ENCODE measurements at regions not wholly inside any gene's neighbourhood (a gene's known extent, or its start where the extent isn't known, plus 50 kb on each side); places are given as distances from the start of the nearest gene placed in this dataset.

- no peaks in the 10 kb centered on the region for H3K9me3 Mint-ChIP-seq
- H3K27me3 Mint-ChIP-seq (ENCODE audit: insufficient read depth): peaks cover 4% of the 10 kb centered on the region
- Histone ChIP-seq H3K9me3 (ENCODE audit: control insufficient read depth, low read length) (no peaks in the 10 kb centered on the region), H3K27me3 (ENCODE audit: control insufficient read depth, insufficient read depth, low read length, poor library complexity, severe bottlenecking) (no peaks in the 10 kb centered on the region), H3K9ac (ENCODE audit: extremely low read depth, low read length, poor library complexity, severe bottlenecking) (no peak overlapping the region), H3K4me1 (ENCODE audit: control insufficient read depth, insufficient read depth, low read length) (peaks cover 7% of the 10 kb centered on the region), H3K36me3 (ENCODE audit: control insufficient read depth, insufficient read depth, low read length) (no peaks in the 10 kb centered on the region), H3K4me3 (ENCODE audit: low read length) (no peak overlapping the region), H3K27ac (ENCODE audit: low read depth, low read length) (no peak overlapping the region)
- no peaks in the 10 kb centered on the region for H3K36me3 Mint-ChIP-seq (ENCODE audit: low read depth)
- no peak for TF ChIP-seq CTCF (conservative IDR thresholded peaks at IDR 0.05)
- H3K4me3 Mint-ChIP-seq: no peak overlapping the region
- no peak overlapping the region for H3K27ac Mint-ChIP-seq
- WGBS, 2 experiments (ENCODE audit: insufficient coverage in 1 of 2, insufficient read length in 1 of 2): 87 to 92% methylated on average over 5 of the region's 5 CpGs
- peaks cover 14% of the 10 kb centered on the region for H3K4me1 Mint-ChIP-seq
- no peak for DNase-seq
Observed at GRCh38 chr3:43963208-43963607, 272.5 kb downstream of the ABHD5 start.

GRCh38 chr3:43964640-43965039, 273.9 kb downstream of the ABHD5 start:
- no peak for TF ChIP-seq CTCF (conservative IDR thresholded peaks at IDR 0.05)
- no peaks in the 10 kb centered on the region for H3K9me3 ChIP-seq (ENCODE audit: control insufficient read depth, low read length)
- no peak overlapping the region for H3K27ac Mint-ChIP-seq
- WGBS, 2 experiments (ENCODE audit: insufficient coverage in 1 of 2, insufficient read length in 1 of 2): 88 to 89% methylated on average over 1 of the region's 1 CpG
- H3K4me1 Mint-ChIP-seq: peaks cover 14% of the 10 kb centered on the region
- no peaks in the 10 kb centered on the region for H3K27me3 ChIP-seq (ENCODE audit: control insufficient read depth, insufficient read depth, low read length, poor library complexity, severe bottlenecking)
- no peak overlapping the region for H3K4me3 ChIP-seq (ENCODE audit: low read length)
- no peak overlapping the region for H3K4me3 Mint-ChIP-seq
- no peaks in the 10 kb centered on the region for H3K36me3 Mint-ChIP-seq (ENCODE audit: low read depth)
- no peak overlapping the region for H3K9ac ChIP-seq (ENCODE audit: extremely low read depth, low read length, poor library complexity, severe bottlenecking)
- no peaks in the 10 kb centered on the region for H3K9me3 Mint-ChIP-seq
- H3K27ac ChIP-seq (ENCODE audit: low read depth, low read length): no peak overlapping the region
- peaks cover 6% of the 10 kb centered on the region for H3K27me3 Mint-ChIP-seq (ENCODE audit: insufficient read depth)
- peaks cover 7% of the 10 kb centered on the region for H3K4me1 ChIP-seq (ENCODE audit: control insufficient read depth, insufficient read depth, low read length)
- H3K36me3 ChIP-seq (ENCODE audit: control insufficient read depth, insufficient read depth, low read length): no peaks in the 10 kb centered on the region
- DNase-seq: no peak

GRCh38 chr3:43965656-43966055, 274.9 kb downstream of the ABHD5 start:
- Mint-ChIP-seq H3K4me1 (peaks cover 14% of the 10 kb centered on the region), H3K4me3 (no peak overlapping the region), H3K36me3 (ENCODE audit: low read depth) (no peaks in the 10 kb centered on the region), H3K27ac (no peak overlapping the region), H3K9me3 (no peaks in the 10 kb centered on the region), H3K27me3 (ENCODE audit: insufficient read depth) (peaks cover 2% of the 10 kb centered on the region)
- Histone ChIP-seq H3K4me3 (ENCODE audit: low read length) (no peak overlapping the region), H3K9ac (ENCODE audit: extremely low read depth, low read length, poor library complexity, severe bottlenecking) (no peak overlapping the region), H3K27me3 (ENCODE audit: control insufficient read depth, insufficient read depth, low read length, poor library complexity, severe bottlenecking) (no peaks in the 10 kb centered on the region), H3K9me3 (ENCODE audit: control insufficient read depth, low read length) (no peaks in the 10 kb centered on the region), H3K36me3 (ENCODE audit: control insufficient read depth, insufficient read depth, low read length) (no peaks in the 10 kb centered on the region), H3K27ac (ENCODE audit: low read depth, low read length) (no peak overlapping the region), H3K4me1 (ENCODE audit: control insufficient read depth, insufficient read depth, low read length) (peaks cover 7% of the 10 kb centered on the region)
- no peak for TF ChIP-seq CTCF (conservative IDR thresholded peaks at IDR 0.05)
- 96% methylated on average over 1 of the region's 1 CpG; no CpG with 5 or more reads in 1 of the 2 experiments for WGBS, 2 experiments (ENCODE audit: insufficient coverage in 1 of 2, insufficient read length in 1 of 2)
- no peak for DNase-seq
